Transverse colon (tissue), 4 donors: ENCODE measurements at regions not wholly inside any gene's neighbourhood (a gene's known extent, or its start where the extent isn't known, plus 50 kb on each side); places are given as distances from the start of the nearest gene placed in this dataset.

ENCODE experiments used
- DNase-seq: peaks from one replicate; pipeline ENCODE4 v3.0.0-alpha.2; 2019
- H3K27ac ChIP-seq, 4 donors: fragments of 200-600 bp; sonication (generic); 2 replicates each; pipeline ENCODE4 v1.5.1; 2016 to 2018; ENCODE audit warnings: inconsistent platforms in 4 of 4
- H3K27me3 ChIP-seq: fragments of 200-600 bp; sonication (generic); 2 replicates; pipeline ENCODE4 v1.5.1; 2017; ENCODE audit warnings: inconsistent platforms
- H3K36me3 ChIP-seq, 4 donors: fragments of 200-600 bp; sonication (generic); 2 replicates each; pipeline ENCODE4 v1.5.1; 2017 to 2019; ENCODE audit warnings: inconsistent platforms in 4 of 4
- H3K4me1 ChIP-seq, 4 donors: fragments of 200-600 bp; sonication (generic); 2 replicates each; pipeline ENCODE4 v1.5.1; 2017 to 2020; ENCODE audit warnings: inconsistent platforms in 4 of 4
- H3K4me3 ChIP-seq, 4 donors: fragments of 200-600 bp; sonication (generic); 1 replicate in 1 of 4; 2 replicates in 3 of 4; pipeline versions ENCODE4 v1.5.1 to v1.6.1; 2017 to 2019; ENCODE audit warnings: inconsistent platforms in 4 of 4
- H3K9me3 ChIP-seq, 2 donors: fragments of 200-600 bp; sonication (generic); 2 replicates each; pipeline ENCODE4 v1.5.1; 2017 to 2019; ENCODE audit warnings: inconsistent platforms in 2 of 2
- EP300 ChIP-seq: sonication (generic); formaldehyde crosslinking; IDR thresholded peaks from one replicate; pipeline ENCODE4 v1.6.1; 2017; ENCODE audit warnings: antibody characterized with exemption, low read depth
- POLR2A ChIP-seq: fragments of 450-650 bp; IDR thresholded peaks from one replicate; pipeline ENCODE4 v1.6.1; 2016; ENCODE audit warnings: antibody characterized with exemption, mild to moderate bottlenecking, moderate library complexity
- POLR2AphosphoS5 ChIP-seq, 3 donors: sonication (generic); formaldehyde crosslinking; IDR thresholded peaks; one replicate each; pipeline ENCODE4 v1.6.1; 2016; ENCODE audit warnings: antibody characterized with exemption in 3 of 3
- WGBS, 2 donors: methylation state at CpG; one replicate each; pipeline ENCODE4 v1.1.5; 2018; ENCODE audit warnings: low coverage in 1 of 2; 5-methylcytosine and 5-hydroxymethylcytosine counted together
- in situ Hi-C, 4 donors: fragments of 200-750 bp; cut with MboI; loops; one replicate each; pipeline versions ENCODE4 v1.15.0 to v1.15.1; 2017; ENCODE audit warnings: low sequenced_read_pairs in 3 of 4, low pct_ligation_motif_present in 1 of 4, low pct_unique_long_range_greater_than_20kb in 1 of 4
- intact Hi-C: fragments of 100-400 bp; cut with DNase I; formaldehyde crosslinking; loops from one replicate; pipeline ENCODE4 v1.15.1; 2023; ENCODE audit warnings: low total_unique reads
- TF ChIP-seq, protein P1 (sequence below), 5 experiments: fragments of 200-600 bp in 3 of 5; fragments of 450-650 bp in 2 of 5; sonication (generic) in 3 of 5; IDR thresholded peaks; 1 replicate in 2 of 5; 2 replicates in 3 of 5; pipeline ENCODE4 v1.5.1; 2016 to 2017; ENCODE audit warnings: antibody characterized with exemption in 5 of 5, inconsistent platforms in 3 of 5, mild to moderate bottlenecking in 2 of 5, moderate library complexity in 1 of 5

DNA sequence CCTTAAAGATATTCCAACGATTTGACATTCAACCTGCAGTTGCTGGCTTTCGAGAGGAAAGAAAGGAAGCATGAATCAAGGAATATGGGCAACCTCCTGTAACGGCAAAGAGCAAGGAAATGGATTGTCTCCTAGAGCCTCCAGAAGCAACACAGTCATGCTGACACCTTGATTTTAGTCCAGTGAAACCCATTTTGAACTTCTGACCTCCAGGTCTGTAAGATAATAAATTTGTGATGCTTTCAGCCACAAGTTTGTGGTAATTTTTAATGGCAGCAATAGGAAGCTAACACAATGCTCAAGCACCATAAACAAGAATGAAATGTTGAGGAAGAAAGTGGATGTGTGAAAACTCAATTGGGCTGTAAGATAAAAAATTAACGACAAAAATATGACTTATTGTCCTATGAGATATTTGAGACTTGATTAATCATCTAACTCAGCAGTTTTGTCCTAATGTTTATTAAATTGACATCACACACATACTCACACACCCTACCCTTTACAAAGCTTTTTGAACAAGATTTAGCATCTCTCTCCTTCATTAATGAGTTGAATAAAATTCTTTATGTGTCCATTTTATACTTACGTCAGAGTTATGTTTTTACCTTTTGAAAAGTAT lies 857.2 kb upstream of the INTU start:
- in situ Hi-C loops (no loop called here), intact Hi-C loops (no loop called here)
- Histone ChIP-seq H3K36me3 (no peaks in the 10 kb centered on the region), H3K27me3 (no peaks in the 10 kb centered on the region), H3K4me3 (no peak overlapping the region), H3K9me3 (no peaks in the 10 kb centered on the region), H3K27ac (no peak overlapping the region), H3K4me1 (no peaks in the 10 kb centered on the region)
- no peak for TF ChIP-seq EP300
- TF ChIP-seq, protein P1, sequence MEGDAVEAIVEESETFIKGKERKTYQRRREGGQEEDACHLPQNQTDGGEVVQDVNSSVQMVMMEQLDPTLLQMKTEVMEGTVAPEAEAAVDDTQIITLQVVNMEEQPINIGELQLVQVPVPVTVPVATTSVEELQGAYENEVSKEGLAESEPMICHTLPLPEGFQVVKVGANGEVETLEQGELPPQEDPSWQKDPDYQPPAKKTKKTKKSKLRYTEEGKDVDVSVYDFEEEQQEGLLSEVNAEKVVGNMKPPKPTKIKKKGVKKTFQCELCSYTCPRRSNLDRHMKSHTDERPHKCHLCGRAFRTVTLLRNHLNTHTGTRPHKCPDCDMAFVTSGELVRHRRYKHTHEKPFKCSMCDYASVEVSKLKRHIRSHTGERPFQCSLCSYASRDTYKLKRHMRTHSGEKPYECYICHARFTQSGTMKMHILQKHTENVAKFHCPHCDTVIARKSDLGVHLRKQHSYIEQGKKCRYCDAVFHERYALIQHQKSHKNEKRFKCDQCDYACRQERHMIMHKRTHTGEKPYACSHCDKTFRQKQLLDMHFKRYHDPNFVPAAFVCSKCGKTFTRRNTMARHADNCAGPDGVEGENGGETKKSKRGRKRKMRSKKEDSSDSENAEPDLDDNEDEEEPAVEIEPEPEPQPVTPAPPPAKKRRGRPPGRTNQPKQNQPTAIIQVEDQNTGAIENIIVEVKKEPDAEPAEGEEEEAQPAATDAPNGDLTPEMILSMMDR (IDR thresholded peaks at IDR 0.05) = no peak
- TF ChIP-seq POLR2A = no peak
- TF ChIP-seq POLR2AphosphoS5 (IDR thresholded peaks at IDR 0.05) = no peak
- 75 to 82% methylated on average over 5 of the region's 5 CpGs for WGBS, 2 donors
- no peak for DNase-seq

DNA sequence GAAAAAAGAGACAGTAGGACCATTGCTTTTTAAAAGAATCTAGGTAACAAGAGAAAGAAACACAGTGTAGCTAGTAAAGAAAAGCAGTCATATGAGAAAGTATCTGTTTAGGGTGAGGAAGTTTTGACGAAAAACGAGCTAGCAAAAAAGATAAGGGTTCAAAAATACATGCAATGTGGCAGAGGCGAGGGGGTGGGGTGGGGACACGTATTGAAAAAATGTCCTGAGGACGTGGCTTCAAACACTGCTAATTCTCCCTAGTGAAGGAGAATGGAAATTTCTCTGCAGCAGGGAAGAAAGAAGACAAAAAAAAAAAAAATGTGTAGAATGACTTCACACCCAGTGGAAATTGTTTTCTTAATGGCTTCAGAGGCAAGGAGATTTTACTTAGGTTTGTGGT lies 856.4 kb upstream of the INTU start:
- WGBS, 2 donors = 41 to 57% methylated on average over 4 to 5 of the region's 5 CpGs
- H3K4me1 ChIP-seq = no peaks in the 10 kb centered on the region
- in situ Hi-C loops = no loop called here
- TF ChIP-seq POLR2A = no peak
- TF ChIP-seq, protein P1 (IDR thresholded peaks at IDR 0.05) = no peak
- TF ChIP-seq POLR2AphosphoS5 (IDR thresholded peaks at IDR 0.05) = no peak
- TF ChIP-seq EP300 = no peak
- no peaks in the 10 kb centered on the region for H3K9me3 ChIP-seq
- no peak for DNase-seq
- intact Hi-C loops = no loop called here
- H3K27ac ChIP-seq = no peak overlapping the region
- H3K4me3 ChIP-seq = no peak overlapping the region
- no peaks in the 10 kb centered on the region for H3K27me3 ChIP-seq
- H3K36me3 ChIP-seq = no peaks in the 10 kb centered on the region

DNA sequence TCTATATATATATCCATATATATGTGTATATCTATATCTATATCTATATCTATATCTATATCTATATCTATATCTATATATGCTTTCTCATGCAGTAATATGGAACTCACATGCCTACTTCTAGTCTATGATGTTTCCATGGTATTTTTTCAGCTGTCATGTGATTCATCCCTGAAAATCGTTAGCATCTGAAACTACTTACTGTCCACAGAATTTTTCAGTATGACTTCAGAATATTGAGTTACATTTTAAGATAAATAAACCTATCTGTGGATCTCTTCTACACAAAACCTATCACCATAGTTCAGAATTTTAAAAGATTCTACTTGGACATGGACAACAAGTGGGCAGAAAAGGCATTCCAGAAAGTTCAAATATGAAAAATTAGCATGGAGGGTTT lies 855.1 kb upstream of the INTU start:
- Histone ChIP-seq H3K4me1 (no peaks in the 10 kb centered on the region), H3K4me3 (no peak overlapping the region), H3K27me3 (no peaks in the 10 kb centered on the region), H3K27ac (no peak overlapping the region), H3K9me3 (no peaks in the 10 kb centered on the region), H3K36me3 (no peaks in the 10 kb centered on the region)
- DNase-seq = no peak
- intact Hi-C loops (no loop called here), in situ Hi-C loops (no loop called here)
- TF ChIP-seq POLR2AphosphoS5 (IDR thresholded peaks at IDR 0.05) (no peak), POLR2A (no peak), EP300 (no peak)
- TF ChIP-seq, protein P1 (IDR thresholded peaks at IDR 0.05) = no peak
- WGBS, 2 donors = 50 to 53% methylated on average over 1 of the region's 1 CpG

DNA sequence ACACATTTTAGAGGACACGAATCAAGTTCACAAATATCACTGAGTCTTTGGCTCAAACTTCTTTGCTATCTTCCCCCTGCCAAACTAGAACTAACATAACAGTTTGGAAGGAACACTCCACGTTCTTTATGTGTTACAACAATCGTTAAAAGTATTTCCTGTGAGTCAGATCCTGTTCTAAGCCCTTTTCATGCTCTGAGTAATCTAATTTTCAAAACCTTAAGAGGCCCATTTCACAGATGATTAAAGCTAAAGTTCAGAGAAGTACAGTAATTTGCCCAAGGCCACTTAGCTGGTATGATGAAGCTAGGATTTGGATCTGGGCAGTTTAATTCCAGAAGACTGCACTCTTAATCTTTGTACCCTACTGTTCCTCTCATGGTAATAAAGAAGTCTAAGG lies 854.4 kb upstream of the INTU start:
- Histone ChIP-seq H3K27me3 (no peaks in the 10 kb centered on the region), H3K4me3 (no peak overlapping the region), H3K4me1 (no peaks in the 10 kb centered on the region), H3K9me3 (no peaks in the 10 kb centered on the region), H3K27ac (no peak overlapping the region), H3K36me3 (no peaks in the 10 kb centered on the region)
- intact Hi-C loops (no loop called here), in situ Hi-C loops (no loop called here)
- 41 to 49% methylated on average over 3 of the region's 3 CpGs for WGBS, 2 donors
- no peak for DNase-seq
- TF ChIP-seq POLR2AphosphoS5 (IDR thresholded peaks at IDR 0.05) (no peak), EP300 (no peak), POLR2A (no peak)
- TF ChIP-seq, protein P1 (IDR thresholded peaks at IDR 0.05) = no peak
